GM12878 (cell line): ENCODE measurements at regions not wholly inside any gene's neighbourhood (a gene's known extent, or its start where the extent isn't known, plus 50 kb on each side); places are given as distances from the start of the nearest gene placed in this dataset.

Source experiments
- ATAC-seq: fragments of 200-7000 bp; cut with Tn5 transposase; 3 replicates; pipeline ENCODE4 v1.9.1; 2020; ENCODE audit warnings: mild to moderate bottlenecking, moderate library complexity
- BruUV-seq: library from RNA; stranded (reverse); fragments of 400-500 nt; replicated peaks from 2 replicates; lab custom pipeline; 2021; lab: Mats Ljungman, UMichigan
- CTCF ChIA-PET: fragments of 300-600 bp; sonication (Branson Sonifier 250); formaldehyde crosslinking; extraction: SDS; loops from one replicate; lab custom pipeline; 2021; ENCODE audit warnings: inconsistent platforms; lab: Yijun Ruan, JAX
- POLR2A ChIA-PET: fragments of 350-600 bp; formaldehyde crosslinking; extraction: SDS; loops from one replicate; lab custom pipeline; 2021; ENCODE audit warnings: inconsistent platforms; lab: Charles Lee
- RAD21 ChIA-PET: fragments of 300-600 bp; sonication (Branson Sonifier 250); formaldehyde crosslinking; loops from one replicate; lab custom pipeline; 2023; ENCODE audit warnings: antibody characterized with exemption; ENCODE audit not compliant: unreplicated experiment; lab: Charles Lee
- SMC1A ChIA-PET: fragments of 300-600 bp; sonication (Branson Sonifier 250); formaldehyde crosslinking; loops from one replicate; lab custom pipeline; 2023; ENCODE audit not compliant: unreplicated experiment, uncharacterized antibody; lab: Charles Lee
- DNase-seq: peaks from one replicate; pipeline ENCODE4 v3.0.0-alpha.2; 2011; ENCODE audit warnings: low read depth, low spot score
- FAIRE-seq: peaks from 3 replicates; lab custom pipeline; 2011; peaks lifted over from hg19 to GRCh38; lab: Jason Lieb, UNC
- H2AFZ ChIP-seq: 2 replicates; pipeline ENCODE4 v1.6.0; 2011; ENCODE audit warnings: low read depth, low read length, control low read depth; ENCODE audit not compliant: control insufficient read depth
- H3K27ac ChIP-seq: 2 replicates; pipeline ENCODE4 v1.5.1; 2011; ENCODE audit warnings: control low read depth; ENCODE audit not compliant: control insufficient read depth, insufficient read depth
- H3K27me3 ChIP-seq, 2 experiments: replicated peaks in 1 of 2; 2 replicates each; pipeline versions ENCODE4 v1.6.0 to v1.6.1; 2011; ENCODE audit warnings: low read length in 1 of 2; ENCODE audit not compliant: control insufficient read depth in 2 of 2, insufficient read depth in 2 of 2
- H3K36me3 ChIP-seq, 2 experiments: 2 replicates each; pipeline ENCODE4 v1.5.1; 2011; ENCODE audit warnings: low read length in 1 of 2; ENCODE audit not compliant: control insufficient read depth in 2 of 2, insufficient read depth in 2 of 2
- H3K4me1 ChIP-seq: 2 replicates; pipeline ENCODE4 v1.6.1; 2011; ENCODE audit warnings: mild to moderate bottlenecking, low read length, moderate library complexity, mixed read lengths; ENCODE audit not compliant: control insufficient read depth, insufficient read depth
- H3K4me2 ChIP-seq: 2 replicates; pipeline ENCODE4 v1.6.0; 2011; ENCODE audit warnings: control low read depth; ENCODE audit not compliant: control insufficient read depth, insufficient read depth
- H3K4me3 ChIP-seq: fragments of 200-600 bp; sonication (generic); 2 replicates; pipeline ENCODE4 v1.5.1; 2016
- H3K79me2 ChIP-seq: 2 replicates; pipeline ENCODE4 v1.6.0; 2011; ENCODE audit warnings: low read length; ENCODE audit not compliant: control insufficient read depth, insufficient read depth
- H3K9ac ChIP-seq: 2 replicates; pipeline ENCODE4 v1.8.0; 2011; ENCODE audit warnings: low read length, control low read depth, mixed read lengths; ENCODE audit not compliant: control insufficient read depth, insufficient read depth
- H3K9me3 ChIP-seq: replicated peaks from 3 replicates; pipeline ENCODE4 v1.5.1; 2011; ENCODE audit warnings: mild to moderate bottlenecking, low read length; ENCODE audit not compliant: control insufficient read depth, insufficient read depth
- H4K20me1 ChIP-seq: 2 replicates; pipeline ENCODE4 v1.6.0; 2011; ENCODE audit not compliant: control insufficient read depth, insufficient read depth
- BCLAF1 ChIP-seq: fragments of 450-650 bp; IDR thresholded peaks from 2 replicates; pipeline ENCODE4 v1.6.1; 2017; ENCODE audit warnings: antibody characterized with exemption, mild to moderate bottlenecking, moderate library complexity
- IRF3 ChIP-seq: fragments of 450-650 bp; IDR thresholded peaks from 2 replicates; pipeline ENCODE4 v1.6.1; 2014; ENCODE audit warnings: mild to moderate bottlenecking
- POLR2A ChIP-seq: IDR thresholded peaks from 2 replicates; pipeline ENCODE4 v1.6.1; 2011; ENCODE audit warnings: low read depth, mild to moderate bottlenecking, low read length
- POLR2AphosphoS2 ChIP-seq: IDR thresholded peaks from 2 replicates; pipeline ENCODE4 v1.6.1; 2011; ENCODE audit warnings: low read depth, mild to moderate bottlenecking, low read length, improper control_type of control experiment, moderate library complexity
- RCOR1 ChIP-seq: conservative IDR thresholded peaks from 2 replicates; pipeline ENCODE4 v1.6.1; 2012; ENCODE audit warnings: low read depth, low read length, improper control_type of control experiment
- SIX5 ChIP-seq: IDR thresholded peaks from 2 replicates; pipeline ENCODE4 v1.6.1; 2011; ENCODE audit warnings: mild to moderate bottlenecking, low read depth, low read length, moderate library complexity; ENCODE audit not compliant: severe bottlenecking
- SKIL ChIP-seq: fragments of 450-650 bp; IDR thresholded peaks from 2 replicates; pipeline ENCODE4 v1.6.1; 2017; ENCODE audit warnings: mild to moderate bottlenecking, low read depth, inconsistent platforms; ENCODE audit not compliant: poor library complexity, severe bottlenecking
- WGBS: methylation state at CpG from one replicate; pipeline ENCODE4 v1.1.6; 2016; ENCODE audit warnings: low lambda C conversion rate; ENCODE audit not compliant: insufficient replicate concordance, insufficient coverage; ENCODE audit errors: missing lambda C conversion rate; 5-methylcytosine and 5-hydroxymethylcytosine counted together
- in situ Hi-C: fragments of 300-500 bp; cut with MboI; formaldehyde crosslinking; loops from 9 replicates; pipeline ENCODE4 v1.14.3; 2018; ENCODE audit warnings: mixed read lengths
- intact Hi-C: fragments of 100-400 bp; cut with micrococcal nuclease; formaldehyde crosslinking; loops from one replicate; pipeline ENCODE4 v1.14.2; 2022; ENCODE audit not compliant: unreplicated experiment

GRCh38 chr14:99094901-99095300 lies 177.1 kb downstream of the BCL11B start (continued):
- no peak for TF ChIP-seq RCOR1
- TF ChIP-seq IRF3, result no peak

GRCh38 chr14:99095369-99095768 lies 176.6 kb downstream of the BCL11B start:
- POLR2A ChIA-PET, result no interaction called here
- H3K36me3 ChIP-seq, result no peaks in the 10 kb centered on the region
- no peak overlapping the region for H3K4me2 ChIP-seq
- H3K4me3 ChIP-seq, result no peak overlapping the region
- FAIRE-seq (no peak), ATAC-seq (no peak), DNase-seq (no peak)
- CTCF ChIA-PET, result interaction anchor here (0.6 kb wide), 1 partner anchor 139 kb away, joined by 3 read pairs; no protein-coding TSS in a partner anchor
- intact Hi-C loops, result no loop called here
- in situ Hi-C loops, result no loop called here
- TF ChIP-seq POLR2A, result no peak
- TF ChIP-seq POLR2AphosphoS2, result no peak
- no peak for TF ChIP-seq SIX5
- TF ChIP-seq SKIL, result no peak
- TF ChIP-seq BCLAF1, result no peak
- no peaks in the 10 kb centered on the region for H4K20me1 ChIP-seq
- no peaks in the 10 kb centered on the region; the same call in 2 of the 3 replicates for H3K9me3 ChIP-seq
- H3K27me3 ChIP-seq, result no peaks in the 10 kb centered on the region
- H3K4me1 ChIP-seq, result no peaks in the 10 kb centered on the region
- SMC1A ChIA-PET, result no interaction called here
- RAD21 ChIA-PET, result no interaction called here
- no peaks in the 10 kb centered on the region for H3K79me2 ChIP-seq
- BruUV-seq, result no TSS peak
- no peak overlapping the region for H3K9ac ChIP-seq
- 24% methylated on average over 2 of the region's 2 CpGs for WGBS
- H2AFZ ChIP-seq, result no peak overlapping the region
- no peak overlapping the region for H3K27ac ChIP-seq
